ENCODE measurements at regions not wholly inside any gene's neighbourhood (a gene's known extent, or its start where the extent isn't known, plus 50 kb on each side); places are given as distances from the start of the nearest gene placed in this dataset.

GRCh38 chr1:4273243-4273642 lies 373.2 kb upstream of the C1orf174 start:
- no peak overlapping the region for H3K4me3 ChIP-seq (ENCODE audit: low read depth, low read length)
- TF ChIP-seq, protein P1, sequence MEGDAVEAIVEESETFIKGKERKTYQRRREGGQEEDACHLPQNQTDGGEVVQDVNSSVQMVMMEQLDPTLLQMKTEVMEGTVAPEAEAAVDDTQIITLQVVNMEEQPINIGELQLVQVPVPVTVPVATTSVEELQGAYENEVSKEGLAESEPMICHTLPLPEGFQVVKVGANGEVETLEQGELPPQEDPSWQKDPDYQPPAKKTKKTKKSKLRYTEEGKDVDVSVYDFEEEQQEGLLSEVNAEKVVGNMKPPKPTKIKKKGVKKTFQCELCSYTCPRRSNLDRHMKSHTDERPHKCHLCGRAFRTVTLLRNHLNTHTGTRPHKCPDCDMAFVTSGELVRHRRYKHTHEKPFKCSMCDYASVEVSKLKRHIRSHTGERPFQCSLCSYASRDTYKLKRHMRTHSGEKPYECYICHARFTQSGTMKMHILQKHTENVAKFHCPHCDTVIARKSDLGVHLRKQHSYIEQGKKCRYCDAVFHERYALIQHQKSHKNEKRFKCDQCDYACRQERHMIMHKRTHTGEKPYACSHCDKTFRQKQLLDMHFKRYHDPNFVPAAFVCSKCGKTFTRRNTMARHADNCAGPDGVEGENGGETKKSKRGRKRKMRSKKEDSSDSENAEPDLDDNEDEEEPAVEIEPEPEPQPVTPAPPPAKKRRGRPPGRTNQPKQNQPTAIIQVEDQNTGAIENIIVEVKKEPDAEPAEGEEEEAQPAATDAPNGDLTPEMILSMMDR (IDR thresholded peaks at IDR 0.05; ENCODE audit: insufficient read depth, low read depth, low read length, missing control alignments), result no peak
- no peak for DNase-seq (ENCODE audit: low read depth)

GRCh38 chr1:4273747-4274146 lies 373.7 kb upstream of the C1orf174 start:
- H3K4me3 ChIP-seq (ENCODE audit: low read depth, low read length), result no peak overlapping the region
- DNase-seq (ENCODE audit: low read depth), result no peak
- TF ChIP-seq, protein P1 (IDR thresholded peaks at IDR 0.05; ENCODE audit: insufficient read depth, low read depth, low read length, missing control alignments), result no peak

DNA sequence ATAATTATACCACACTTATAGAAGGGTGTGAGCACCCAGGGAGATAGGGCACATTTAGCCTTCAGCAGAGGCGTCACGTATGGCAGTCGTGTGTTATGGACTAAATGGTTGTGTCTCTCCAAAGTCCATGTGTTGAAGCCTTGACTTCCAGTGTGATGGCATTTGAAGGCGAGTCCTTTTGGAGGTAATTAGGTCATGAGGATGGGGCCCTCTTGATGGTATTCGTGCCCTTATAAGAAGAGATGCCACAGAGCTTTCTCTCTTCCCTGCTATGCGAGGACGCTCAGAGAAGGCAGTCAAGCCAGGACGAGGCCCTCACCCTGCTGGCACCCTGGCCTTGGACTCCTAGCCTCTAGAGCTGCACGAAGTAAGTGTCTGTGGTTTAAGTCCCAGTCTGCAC lies 375.0 kb upstream of the C1orf174 start:
- TF ChIP-seq, protein P1 (IDR thresholded peaks at IDR 0.05; ENCODE audit: insufficient read depth, low read depth, low read length, missing control alignments), result no peak
- no peak overlapping the region for H3K4me3 ChIP-seq (ENCODE audit: low read depth, low read length)

DNA sequence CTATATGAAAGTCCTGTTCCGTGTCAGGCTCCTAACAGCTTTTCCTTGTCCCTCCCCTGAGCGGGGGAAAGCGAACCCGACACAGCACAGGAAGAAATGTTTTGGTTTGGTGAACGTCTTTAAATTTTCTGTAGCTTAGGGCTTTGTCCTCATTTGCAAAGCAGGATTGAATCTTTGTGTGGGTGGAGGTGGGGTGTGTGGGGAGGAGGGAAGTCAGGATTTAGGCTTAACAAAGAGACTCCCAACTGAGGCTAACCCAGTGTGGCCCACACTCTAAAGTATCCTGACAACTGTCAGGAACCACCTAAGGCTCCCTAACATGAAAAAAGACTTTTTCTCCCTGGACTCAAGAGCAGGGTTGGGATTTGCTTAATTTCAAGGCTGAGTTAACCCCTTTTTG lies 376.2 kb upstream of the C1orf174 start:
- TF ChIP-seq, protein P1 (IDR thresholded peaks at IDR 0.05; ENCODE audit: insufficient read depth, low read depth, low read length, missing control alignments), result no peak
- H3K4me3 ChIP-seq (ENCODE audit: low read depth, low read length), result no peak overlapping the region
- no peak for DNase-seq (ENCODE audit: low read depth)

More for the DNA sequence above, 375.0 kb upstream of the C1orf174 start:
- no peak for DNase-seq (ENCODE audit: low read depth)

GRCh38 chr1:4277598-4277997 lies 376.8 kb upstream of the AJAP1 start:
- no peak for DNase-seq (ENCODE audit: low read depth)
- H3K4me3 ChIP-seq (ENCODE audit: low read depth, low read length), result no peak overlapping the region
- TF ChIP-seq, protein P1 (IDR thresholded peaks at IDR 0.05; ENCODE audit: insufficient read depth, low read depth, low read length, missing control alignments), result no peak

DNA sequence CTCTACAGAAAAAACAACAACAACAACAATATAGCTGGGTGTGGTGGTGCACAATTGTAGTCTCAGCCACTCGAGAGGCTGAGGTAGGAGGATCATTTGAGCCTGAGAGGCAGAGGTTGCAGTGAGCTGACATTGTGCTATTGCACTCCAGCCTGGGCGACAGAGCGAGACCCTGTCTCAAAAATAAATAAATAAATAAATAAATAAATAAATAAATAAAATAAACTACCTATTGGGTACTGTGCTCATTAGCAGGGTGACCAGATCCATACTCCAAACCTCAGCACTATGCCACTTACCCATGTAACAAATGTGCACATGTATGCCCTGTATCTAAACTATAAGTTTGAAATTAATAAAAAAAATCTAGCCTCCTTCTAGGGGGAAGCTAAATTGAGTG lies 369.4 kb upstream of the AJAP1 start:
- DNase-seq (ENCODE audit: low read depth), result no peak
- TF ChIP-seq, protein P1 (IDR thresholded peaks at IDR 0.05; ENCODE audit: insufficient read depth, low read depth, low read length, missing control alignments), result no peak
- no peak overlapping the region for H3K4me3 ChIP-seq (ENCODE audit: low read depth, low read length)

DNA sequence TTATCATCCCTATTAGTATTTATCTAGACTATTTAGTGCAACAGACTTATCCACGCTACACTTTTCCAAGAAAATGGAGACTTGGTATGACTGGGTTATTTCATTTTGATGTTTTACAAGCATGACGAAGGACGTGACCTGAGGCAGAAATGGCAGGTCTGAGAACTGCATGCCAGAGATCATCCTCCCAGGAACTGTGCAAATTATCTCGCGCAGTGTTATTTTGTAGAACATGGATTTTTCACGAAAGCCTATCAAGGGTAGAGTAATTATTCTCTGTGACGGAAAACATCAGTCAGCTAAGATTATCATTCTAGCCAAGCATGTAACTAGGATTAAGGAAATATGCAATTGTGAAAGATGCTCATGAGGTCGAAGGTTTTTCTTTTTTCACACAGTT lies 361.5 kb upstream of the AJAP1 start:
- DNase-seq (ENCODE audit: low read depth), result no peak
- TF ChIP-seq, protein P1 (IDR thresholded peaks at IDR 0.05; ENCODE audit: insufficient read depth, low read depth, low read length, missing control alignments), result no peak
- H3K4me3 ChIP-seq (ENCODE audit: low read depth, low read length), result no peak overlapping the region

Data from GM12865 (cell line).